Daoy (cell line): ENCODE measurements at regions not wholly inside any gene's neighbourhood (a gene's known extent, or its start where the extent isn't known, plus 50 kb on each side); places are given as distances from the start of the nearest gene placed in this dataset.
"Not testable (repeated sequence)": the region's sequence is repeated elsewhere in the genome, so short reads cannot be mapped to it uniquely, and the experiment has no call there.

Experiments used
- DNase-seq: peaks from one replicate; pipeline ENCODE4 v3.0.0-alpha.2; 2015; ENCODE audit warnings: low read depth

- no peak for DNase-seq
Measured at GRCh38 chr2:144999936-145000335, 480.0 kb upstream of the ZEB2 start.

DNA sequence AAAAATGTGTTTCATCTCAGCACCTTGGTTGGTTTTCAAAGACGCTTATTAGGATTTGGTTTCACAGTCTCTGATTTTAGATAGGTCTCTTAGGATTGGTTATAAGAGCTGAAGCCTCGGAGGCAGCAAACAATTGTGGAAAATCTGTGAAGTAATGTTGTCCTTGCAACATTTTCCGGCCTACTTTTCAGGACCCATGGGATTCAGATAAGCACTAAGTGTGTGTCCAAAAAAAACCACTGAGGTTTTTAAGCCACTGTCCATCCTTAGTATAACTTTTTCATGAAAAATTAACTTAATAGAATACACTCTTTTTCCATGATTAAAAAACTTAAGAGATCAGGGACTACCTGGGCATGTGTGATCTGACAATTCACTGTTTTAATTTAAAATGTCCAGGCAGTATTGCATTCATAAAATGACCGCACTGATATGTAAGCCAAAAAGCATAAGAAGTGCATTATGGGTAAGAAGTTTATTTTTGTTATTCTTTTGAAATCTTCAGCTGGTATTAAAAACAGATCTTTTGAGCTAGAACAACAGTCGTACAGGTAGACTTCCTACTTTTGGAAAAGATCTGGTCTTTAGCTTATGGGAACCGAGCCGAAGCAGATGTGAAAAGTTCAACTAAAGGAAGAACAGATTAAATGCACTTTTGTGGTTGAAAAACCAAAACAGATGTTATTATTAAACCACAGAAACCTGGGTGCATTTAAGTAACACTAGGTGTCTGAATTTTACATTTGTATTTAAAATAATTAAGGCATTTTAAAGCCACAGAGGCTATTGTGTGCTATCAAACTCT, 479.4 kb upstream of the ZEB2 start:
- no peak for DNase-seq

- no peak for DNase-seq
Measured at GRCh38 chr2:144998435-144998834, 478.5 kb upstream of the ZEB2 start.

DNA sequence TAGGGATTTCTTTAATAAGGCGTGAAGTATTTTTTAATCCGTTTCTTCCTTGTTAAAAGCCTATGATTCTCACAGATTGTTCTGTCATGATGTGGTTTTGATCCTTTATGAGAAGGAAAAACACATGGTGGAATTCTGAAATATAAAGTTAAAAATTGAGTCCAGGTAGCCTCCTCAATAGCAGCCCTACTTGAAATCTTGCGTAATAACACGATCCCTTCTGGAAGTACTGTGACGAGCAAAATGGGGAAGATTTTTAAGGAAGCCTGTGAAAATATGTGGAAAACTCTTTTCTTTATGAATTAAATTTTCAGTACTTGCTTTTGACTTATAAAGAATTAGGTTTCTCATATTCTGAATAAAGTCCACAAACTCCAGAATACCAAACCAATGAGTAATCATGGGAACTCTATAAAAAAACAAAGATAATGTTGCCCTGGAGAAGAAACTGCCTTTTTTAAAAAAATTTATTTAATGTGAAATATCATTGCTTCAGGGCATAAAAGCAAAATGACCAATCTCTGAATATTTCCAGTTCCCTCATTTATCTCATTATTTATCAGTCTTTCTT, 476.4 kb upstream of the ZEB2 start:
- DNase-seq: no peak

- no peak for DNase-seq
Measured at GRCh38 chr2:144995482-144995881, 475.6 kb upstream of the ZEB2 start.

- DNase-seq: no peak
Measured at GRCh38 chr2:144990661-144991060, 470.7 kb upstream of the ZEB2 start.

DNA sequence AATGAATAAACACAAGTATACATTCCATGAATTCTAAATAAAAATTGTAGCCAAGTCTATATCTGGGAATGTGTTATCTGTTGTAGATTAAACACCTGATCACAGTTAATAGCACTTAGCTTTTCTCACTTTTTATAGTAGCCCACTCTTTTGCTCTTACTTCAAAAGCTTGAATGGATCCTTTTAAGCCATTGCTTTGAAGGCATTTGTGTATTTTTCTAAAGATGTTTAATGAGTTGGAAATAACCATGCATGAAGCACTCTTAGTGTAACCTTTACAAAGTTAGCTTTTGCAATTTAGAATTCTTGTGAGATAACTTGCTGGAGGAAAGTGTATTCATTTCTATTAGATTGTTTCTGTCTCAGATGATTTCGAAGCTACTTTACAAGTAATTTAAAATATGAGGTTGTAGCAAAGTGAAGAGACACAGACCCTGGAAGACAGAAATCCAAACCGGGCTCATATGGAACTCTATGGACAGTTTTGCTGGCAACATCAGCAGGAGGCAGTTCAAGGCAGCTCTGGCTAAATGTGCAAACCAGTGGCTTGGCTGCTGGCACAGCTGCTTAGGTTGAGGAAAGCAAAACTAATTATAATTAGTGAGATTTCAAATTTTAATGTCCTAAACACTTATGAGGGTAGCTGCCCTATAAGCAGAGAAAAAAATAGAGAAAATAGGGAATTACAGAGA, 469.8 kb upstream of the ZEB2 start:
- DNase-seq: no peak

GRCh38 chr2:144988591-144988990, 468.7 kb upstream of the ZEB2 start:
- DNase-seq: no peak

DNA sequence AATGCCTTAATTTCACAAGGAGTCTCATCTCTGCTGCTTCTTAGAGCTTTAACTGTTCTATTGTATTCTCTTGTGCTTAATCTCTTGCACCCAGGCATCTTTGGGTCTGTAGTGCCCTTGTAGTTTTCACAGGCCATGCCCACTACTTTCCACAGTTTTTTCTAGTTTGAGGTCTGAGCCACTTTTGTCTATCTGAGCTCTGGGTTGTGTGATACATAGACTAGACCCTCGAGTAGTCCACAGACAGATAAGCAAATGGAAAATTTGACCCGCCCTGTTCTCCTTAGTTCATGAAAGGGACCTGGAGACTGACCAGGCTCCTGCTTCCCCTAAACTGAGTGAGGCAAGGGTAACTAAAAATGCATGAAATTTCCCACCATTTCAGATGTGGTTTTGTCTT, 466.8 kb upstream of the ZEB2 start:
- no peak for DNase-seq

DNA sequence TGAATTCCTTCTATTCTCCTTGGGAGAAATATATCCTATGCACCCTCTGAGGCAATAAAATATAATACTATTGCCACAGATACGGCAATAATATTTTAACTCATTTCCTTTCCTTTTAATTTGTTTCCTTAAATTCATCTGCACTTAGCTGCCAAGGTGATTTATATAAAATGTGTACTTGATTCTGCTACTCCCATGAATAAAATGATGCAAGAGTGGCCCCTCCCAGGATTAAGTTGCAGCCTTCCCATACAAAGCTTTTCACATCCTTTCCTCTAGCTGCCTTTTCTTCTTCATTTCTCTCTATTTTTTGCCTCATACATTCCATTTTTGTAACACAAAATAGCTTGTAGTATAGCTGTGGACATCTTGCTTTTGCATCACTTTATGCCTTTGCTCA, 464.1 kb upstream of the ZEB2 start:
- DNase-seq: no peak

DNA sequence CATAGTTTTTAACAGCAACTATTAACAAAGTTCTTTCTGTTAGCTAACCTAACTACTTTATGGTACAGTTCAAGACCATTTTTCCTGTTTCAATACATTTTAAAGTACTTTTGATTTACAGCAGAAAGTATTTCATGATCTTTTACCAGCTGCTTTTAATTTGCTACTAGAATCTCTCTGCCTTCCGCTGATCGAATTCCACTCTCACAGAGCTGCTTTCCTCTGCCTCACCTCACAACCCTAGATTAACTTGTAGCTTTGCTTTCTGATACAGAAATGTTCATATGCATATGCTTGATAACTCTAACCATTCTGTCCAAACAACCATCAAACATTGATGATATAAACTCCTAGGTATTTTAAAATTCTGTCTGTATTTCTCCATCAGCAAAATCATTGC, 463.2 kb upstream of the ZEB2 start:
- DNase-seq: no peak

DNA sequence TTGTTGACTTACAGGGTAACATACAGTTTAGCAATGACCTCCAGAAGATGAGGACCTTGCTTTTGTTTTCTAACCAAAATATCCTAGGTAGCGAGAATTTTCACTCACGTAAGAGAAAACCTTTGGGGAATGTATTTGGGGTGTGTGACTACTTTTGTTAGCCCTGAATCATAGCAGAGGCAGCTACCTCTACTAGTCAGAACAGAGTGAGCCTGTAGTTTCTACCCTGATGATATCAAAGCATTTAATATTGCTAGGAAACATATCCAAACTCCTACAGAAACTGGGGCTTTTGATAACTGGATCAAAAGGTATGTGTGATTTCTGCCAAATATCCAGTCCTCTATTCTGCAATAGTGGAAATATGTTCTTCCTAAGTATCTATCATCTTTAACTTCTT, 462.6 kb upstream of the ZEB2 start:
- DNase-seq: no peak

DNA sequence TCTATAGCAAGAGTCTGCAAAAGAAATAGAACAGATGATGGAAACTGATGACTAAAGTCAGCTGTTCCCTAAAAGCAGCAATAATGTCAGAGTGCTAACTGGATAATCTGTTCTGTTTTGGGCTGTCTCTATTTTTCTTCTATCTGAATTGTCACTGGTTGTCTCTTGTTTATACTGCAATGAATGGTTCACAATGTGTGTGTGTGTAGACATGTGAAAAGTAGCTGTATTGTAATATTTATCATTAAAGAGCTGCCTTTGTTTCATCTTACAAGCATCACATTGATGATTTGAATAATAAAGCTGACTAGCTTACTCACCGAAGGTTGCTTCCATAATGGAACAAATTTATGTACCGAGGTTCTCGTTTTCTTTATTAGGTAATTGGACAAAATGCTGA, 456.0 kb upstream of the ZEB2 start:
- no peak for DNase-seq

GRCh38 chr2:144972676-144973075, 452.8 kb upstream of the ZEB2 start:
- no peak for DNase-seq

GRCh38 chr2:144971786-144972335, 451.9 kb upstream of the ZEB2 start:
- DNase-seq: no peak

- not testable (repeated sequence) for DNase-seq
Measured at GRCh38 chr2:144970410-144970809, 450.5 kb upstream of the ZEB2 start.

- DNase-seq: not testable (repeated sequence)
Measured at GRCh38 chr2:144969564-144969963, 449.6 kb upstream of the ZEB2 start.

GRCh38 chr2:144967961-144968360, 448.0 kb upstream of the ZEB2 start:
- no peak for DNase-seq

DNA sequence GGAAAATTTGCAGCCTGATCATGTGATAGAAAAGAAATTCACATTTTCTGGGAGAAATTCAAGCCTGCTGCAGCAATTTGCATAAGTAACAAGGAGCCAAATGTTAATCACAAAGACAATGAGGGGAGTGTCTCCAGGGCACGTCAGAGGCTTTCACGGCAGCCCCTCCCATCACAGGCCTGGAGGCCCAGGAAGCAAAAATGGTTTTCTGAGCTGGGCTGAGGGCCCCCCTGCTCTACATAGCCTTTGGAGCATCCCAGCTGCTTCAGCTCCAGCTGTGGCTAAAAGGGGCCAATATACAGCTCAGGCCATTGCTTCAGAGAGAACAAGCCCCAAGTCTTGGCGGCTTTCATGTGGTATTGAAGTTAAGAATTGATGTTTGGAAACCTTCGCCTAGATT, 445.3 kb upstream of the ZEB2 start:
- DNase-seq: no peak

GRCh38 chr2:144963031-144963430, 443.1 kb upstream of the ZEB2 start:
- DNase-seq: no peak

- DNase-seq: no peak
Measured at GRCh38 chr2:144959416-144959815, 439.5 kb upstream of the ZEB2 start.

- DNase-seq: peak; percentile 64
Measured at GRCh38 chr2:144950899-144951560, 431.1 kb upstream of the ZEB2 start.
